ENCODE measurements at regions not wholly inside any gene's neighbourhood (a gene's known extent, or its start where the extent isn't known, plus 50 kb on each side); places are given as distances from the start of the nearest gene placed in this dataset.

DNA sequence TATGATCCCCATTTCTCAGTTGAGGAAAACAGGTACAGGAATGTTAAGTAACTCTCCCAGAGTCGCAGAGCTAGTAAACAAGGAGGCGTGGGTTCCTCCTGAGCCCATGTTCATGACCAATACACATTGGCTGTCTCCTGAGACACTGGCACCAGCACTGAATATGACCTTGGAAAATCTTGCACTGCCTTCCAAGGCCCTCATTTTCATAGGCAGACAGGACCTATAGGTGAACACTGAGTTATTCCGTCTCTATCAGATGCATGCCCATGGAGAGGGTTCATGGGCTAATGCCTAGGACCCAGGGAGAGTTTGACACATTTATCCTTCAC, 504.8 kb downstream of the RFC3 start:
- H3K27ac ChIP-seq = no peak overlapping the region
- H3K9me3 ChIP-seq = no peaks in the 10 kb centered on the region
- H3K4me3 ChIP-seq = no peak overlapping the region
- intact Hi-C loops (cut with DNase I; ENCODE audit: low total_unique reads) = no loop called here
- WGBS, 2 donors = 89 to 94% methylated on average over 3 of the region's 3 CpGs
- DNase-seq = no peak
- no peaks in the 10 kb centered on the region for H3K27me3 ChIP-seq
- H3K36me3 ChIP-seq (ENCODE audit: low read depth, missing control alignments) = no peaks in the 10 kb centered on the region
- no peak for TF ChIP-seq POLR2A (IDR thresholded peaks at IDR 0.05)
- TF ChIP-seq, protein P1, sequence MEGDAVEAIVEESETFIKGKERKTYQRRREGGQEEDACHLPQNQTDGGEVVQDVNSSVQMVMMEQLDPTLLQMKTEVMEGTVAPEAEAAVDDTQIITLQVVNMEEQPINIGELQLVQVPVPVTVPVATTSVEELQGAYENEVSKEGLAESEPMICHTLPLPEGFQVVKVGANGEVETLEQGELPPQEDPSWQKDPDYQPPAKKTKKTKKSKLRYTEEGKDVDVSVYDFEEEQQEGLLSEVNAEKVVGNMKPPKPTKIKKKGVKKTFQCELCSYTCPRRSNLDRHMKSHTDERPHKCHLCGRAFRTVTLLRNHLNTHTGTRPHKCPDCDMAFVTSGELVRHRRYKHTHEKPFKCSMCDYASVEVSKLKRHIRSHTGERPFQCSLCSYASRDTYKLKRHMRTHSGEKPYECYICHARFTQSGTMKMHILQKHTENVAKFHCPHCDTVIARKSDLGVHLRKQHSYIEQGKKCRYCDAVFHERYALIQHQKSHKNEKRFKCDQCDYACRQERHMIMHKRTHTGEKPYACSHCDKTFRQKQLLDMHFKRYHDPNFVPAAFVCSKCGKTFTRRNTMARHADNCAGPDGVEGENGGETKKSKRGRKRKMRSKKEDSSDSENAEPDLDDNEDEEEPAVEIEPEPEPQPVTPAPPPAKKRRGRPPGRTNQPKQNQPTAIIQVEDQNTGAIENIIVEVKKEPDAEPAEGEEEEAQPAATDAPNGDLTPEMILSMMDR (IDR thresholded peaks at IDR 0.05) = no peak
- no peaks in the 10 kb centered on the region for H3K4me1 ChIP-seq

DNA sequence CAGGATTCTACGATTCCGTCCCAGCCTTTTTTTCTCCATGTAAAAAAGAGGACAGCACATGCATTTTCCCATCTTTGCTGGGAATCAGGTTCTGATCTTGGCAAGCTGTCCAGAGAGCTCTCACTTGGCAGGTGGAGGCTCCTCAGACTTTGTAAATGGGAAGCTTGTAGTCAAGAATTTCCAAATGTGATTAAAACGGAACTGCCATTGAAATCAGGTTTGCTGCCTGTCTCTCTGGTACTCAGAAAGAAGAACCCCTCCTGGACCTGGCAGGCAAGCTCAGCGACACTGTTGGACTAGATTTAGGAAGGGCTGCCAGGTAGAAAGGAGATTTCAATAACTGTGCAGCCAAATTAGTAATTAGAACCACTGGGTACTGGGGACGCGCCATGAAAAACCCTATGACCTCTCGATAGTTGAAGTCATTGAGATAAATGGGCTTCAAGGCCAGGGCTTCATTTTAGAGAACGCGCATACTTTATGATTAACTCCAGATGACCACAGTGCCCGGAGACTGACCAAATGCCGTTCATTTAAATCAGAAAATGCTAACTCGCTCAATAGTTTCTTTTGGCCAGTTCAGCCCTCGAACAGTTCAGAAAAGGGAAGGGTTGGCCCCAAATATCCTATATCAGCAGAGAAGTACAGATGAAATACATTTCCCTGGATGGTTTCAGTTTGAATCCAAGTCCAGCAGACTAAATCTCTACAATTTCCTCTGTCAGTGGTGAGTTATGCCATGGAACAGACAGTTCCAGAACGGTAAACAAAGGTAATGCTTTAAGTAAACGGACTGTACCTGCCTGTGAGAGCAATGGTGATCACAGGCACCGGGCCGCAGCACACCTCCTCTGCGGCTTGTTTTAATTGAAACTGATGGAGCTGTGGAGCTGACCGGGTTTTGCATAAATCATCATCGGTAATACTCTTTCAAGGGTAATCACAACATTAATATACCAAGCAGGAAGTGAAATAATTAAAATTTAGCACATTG, 517.4 kb downstream of the RFC3 start:
- 69 to 75% methylated on average over 20 of the region's 20 CpGs for WGBS, 2 donors
- no peaks in the 10 kb centered on the region for H3K4me1 ChIP-seq
- no peaks in the 10 kb centered on the region for H3K27me3 ChIP-seq
- H3K4me3 ChIP-seq = no peak overlapping the region
- no peaks in the 10 kb centered on the region for H3K36me3 ChIP-seq (ENCODE audit: low read depth, missing control alignments)
- H3K9me3 ChIP-seq = no peaks in the 10 kb centered on the region
- H3K27ac ChIP-seq = no peak overlapping the region
- intact Hi-C loops (cut with DNase I; ENCODE audit: low total_unique reads) = no loop called here
- no peak for DNase-seq
- TF ChIP-seq POLR2A (IDR thresholded peaks at IDR 0.05) = no peak

DNA sequence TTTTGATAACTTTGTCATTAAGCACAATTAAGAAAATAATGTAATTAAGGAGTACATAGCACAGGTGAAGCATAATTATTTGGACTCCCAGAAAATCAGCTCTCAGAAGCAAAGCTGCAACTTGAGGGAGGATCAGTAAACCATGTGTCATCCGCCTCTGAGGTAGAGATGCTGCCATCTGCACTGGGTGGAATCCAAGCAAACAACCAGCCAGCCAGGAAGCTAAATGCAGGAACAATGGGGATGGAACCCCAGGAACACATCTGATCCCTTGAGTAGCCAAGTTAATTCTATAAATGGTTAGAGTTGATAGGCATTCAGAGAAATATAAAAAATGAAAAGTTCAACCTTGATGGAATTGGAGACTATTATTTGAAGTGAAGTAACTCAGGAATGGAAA, 520.2 kb downstream of the RFC3 start:
- intact Hi-C loops (cut with DNase I; ENCODE audit: low total_unique reads) = no loop called here
- TF ChIP-seq POLR2A (IDR thresholded peaks at IDR 0.05) = no peak
- TF ChIP-seq, protein P1 (IDR thresholded peaks at IDR 0.05) = no peak
- no peak overlapping the region for H3K4me3 ChIP-seq
- no peaks in the 10 kb centered on the region for H3K9me3 ChIP-seq
- DNase-seq = no peak
- H3K4me1 ChIP-seq = no peaks in the 10 kb centered on the region
- H3K36me3 ChIP-seq (ENCODE audit: low read depth, missing control alignments) = no peaks in the 10 kb centered on the region
- no peaks in the 10 kb centered on the region for H3K27me3 ChIP-seq
- H3K27ac ChIP-seq = no peak overlapping the region
- 91 to 93% methylated on average over 1 of the region's 1 CpG for WGBS, 2 donors

DNA sequence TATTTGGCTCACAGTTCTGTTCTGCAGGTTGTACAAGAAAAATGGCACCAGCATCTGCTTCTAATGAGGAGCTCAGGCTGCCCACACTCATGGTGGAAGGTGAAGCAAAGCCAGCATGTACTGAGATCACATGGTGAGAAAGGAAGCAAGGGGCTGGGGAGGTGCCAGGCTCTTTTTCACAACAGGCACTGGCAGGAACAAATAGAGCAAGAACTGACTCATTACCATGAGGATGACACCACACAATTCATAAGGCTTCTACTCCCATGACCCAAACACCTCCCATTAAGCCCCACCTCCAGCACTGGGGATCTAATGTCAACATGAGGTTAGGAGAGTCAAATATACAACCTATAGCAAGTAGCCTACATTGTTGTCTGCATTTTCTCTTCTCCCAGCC, 522.6 kb downstream of the RFC3 start:
- no peak overlapping the region for H3K4me3 ChIP-seq
- H3K4me1 ChIP-seq = no peaks in the 10 kb centered on the region
- no peak overlapping the region for H3K27ac ChIP-seq
- no peaks in the 10 kb centered on the region for H3K9me3 ChIP-seq
- no peak for DNase-seq
- TF ChIP-seq, protein P1 (IDR thresholded peaks at IDR 0.05) = no peak
- no peaks in the 10 kb centered on the region for H3K36me3 ChIP-seq (ENCODE audit: low read depth, missing control alignments)
- intact Hi-C loops (cut with DNase I; ENCODE audit: low total_unique reads) = no loop called here
- H3K27me3 ChIP-seq = no peaks in the 10 kb centered on the region

DNA sequence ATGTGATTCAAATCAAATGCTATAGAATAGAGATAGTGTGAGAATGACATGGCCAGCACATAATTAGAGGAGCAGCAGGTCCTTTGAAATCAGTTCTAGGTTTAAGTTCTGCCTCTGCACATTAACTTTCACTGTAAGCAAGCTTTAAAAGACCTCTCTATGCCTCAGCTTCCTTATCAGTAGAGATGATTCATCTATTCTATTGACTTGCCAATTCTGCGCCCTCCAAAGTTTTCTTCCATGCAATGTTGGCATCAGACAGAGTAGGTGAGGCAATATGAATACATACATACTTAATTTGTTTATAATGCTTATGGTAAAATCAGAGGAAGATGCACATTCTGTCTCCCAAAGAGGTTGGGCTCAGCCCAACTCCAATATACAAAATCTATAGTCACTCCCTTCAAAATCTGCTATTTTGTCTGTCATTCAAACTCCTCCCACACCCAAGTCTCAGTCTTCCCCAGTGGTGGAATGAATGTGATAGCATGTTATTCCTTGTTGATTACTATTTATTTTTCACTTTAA, 525.5 kb downstream of the RFC3 start:
- H3K4me1 ChIP-seq = no peaks in the 10 kb centered on the region
- H3K36me3 ChIP-seq (ENCODE audit: low read depth, missing control alignments) = no peaks in the 10 kb centered on the region
- WGBS, 2 donors = 91 to 100% methylated on average over 1 of the region's 1 CpG
- no peak overlapping the region for H3K27ac ChIP-seq
- no peaks in the 10 kb centered on the region for H3K9me3 ChIP-seq
- TF ChIP-seq, protein P1 (IDR thresholded peaks at IDR 0.05) = no peak
- TF ChIP-seq POLR2A (IDR thresholded peaks at IDR 0.05) = no peak
- no peak for DNase-seq
- no peak overlapping the region for H3K4me3 ChIP-seq
- H3K27me3 ChIP-seq = no peaks in the 10 kb centered on the region
- intact Hi-C loops (cut with DNase I; ENCODE audit: low total_unique reads) = no loop called here

All from testis (tissue), 2 donors.